ENCODE measurements at regions not wholly inside any gene's neighbourhood (a gene's known extent, or its start where the extent isn't known, plus 50 kb on each side); places are given as distances from the start of the nearest gene placed in this dataset.

- no peaks in the 10 kb centered on the region for H3K4me1 ChIP-seq (ENCODE audit: control insufficient read depth in 1 of 2, insufficient read depth in 2 of 2, low read length in 2 of 2)
- H3K27ac ChIP-seq (ENCODE audit: low read depth in 1 of 2, low read length in 2 of 2) = no peak overlapping the region
- Mint-ChIP-seq H3K9me3 (peaks cover 0 to 2% (median 0%) of the 10 kb centered on the region in 7 donors), H3K36me3 (no peaks in the 10 kb centered on the region), H3K27me3 (ENCODE audit: low read depth in 3 of 3) (no peaks in the 10 kb centered on the region), H3K27ac (no peak overlapping the region), H3K4me1 (no peaks in the 10 kb centered on the region), H3K4me3 (no peak overlapping the region)
- no peaks in the 10 kb centered on the region for H3K27me3 ChIP-seq (ENCODE audit: control insufficient read depth in 2 of 2, insufficient read depth in 2 of 2, low read length in 2 of 2)
- no peaks in the 10 kb centered on the region for H3K79me2 ChIP-seq (ENCODE audit: insufficient read depth, low read length)
- intact Hi-C loops (cut with micrococcal nuclease) = no loop called here
- H3K4me2 ChIP-seq (replicated peaks; ENCODE audit: extremely low read depth, low read length, poor library complexity, severe bottlenecking) = no peak overlapping the region
- no peak for DNase-seq
- no peak for TF ChIP-seq CTCF (IDR thresholded peaks at IDR 0.05)
- H3K4me3 ChIP-seq (replicated peaks in 1 of 3; ENCODE audit: low read depth in 2 of 3, low read length in 3 of 3) = no peak overlapping the region
- H3K36me3 ChIP-seq (replicated peaks in 1 of 2; ENCODE audit: control insufficient read depth in 1 of 2, insufficient read depth in 2 of 2, low read length in 2 of 2) = no peaks in the 10 kb centered on the region
- H2AFZ ChIP-seq (ENCODE audit: insufficient read depth, low read depth, low read length, poor library complexity, severe bottlenecking) = no peak overlapping the region
- H3K9me3 ChIP-seq (replicated peaks in 1 of 2; ENCODE audit: control insufficient read depth in 1 of 2, insufficient read depth in 1 of 2, low read length in 2 of 2) = no peaks in the 10 kb centered on the region
- H4K20me1 ChIP-seq (ENCODE audit: insufficient read depth, low read length) = no peaks in the 10 kb centered on the region
- H3K9ac ChIP-seq (ENCODE audit: insufficient read depth, low read length, poor library complexity, severe bottlenecking) = no peak overlapping the region
Measured at GRCh38 chr4:111215755-111216154, 592.9 kb upstream of the PITX2 start.

GRCh38 chr4:111216791-111217190 lies 593.9 kb upstream of the PITX2 start:
- no peak for TF ChIP-seq CTCF (IDR thresholded peaks at IDR 0.05)
- H3K9me3 Mint-ChIP-seq = peaks cover 0 to 2% (median 0%) of the 10 kb centered on the region in 7 donors
- H2AFZ ChIP-seq (ENCODE audit: insufficient read depth, low read depth, low read length, poor library complexity, severe bottlenecking) = no peak overlapping the region
- no peak overlapping the region for H3K4me3 ChIP-seq (replicated peaks in 1 of 3; ENCODE audit: low read depth in 2 of 3, low read length in 3 of 3)
- H3K27ac ChIP-seq (ENCODE audit: low read depth in 1 of 2, low read length in 2 of 2) = no peak overlapping the region
- no peaks in the 10 kb centered on the region for H3K79me2 ChIP-seq (ENCODE audit: insufficient read depth, low read length)
- no peak overlapping the region for H3K27ac Mint-ChIP-seq
- H3K36me3 ChIP-seq (replicated peaks in 1 of 2; ENCODE audit: control insufficient read depth in 1 of 2, insufficient read depth in 2 of 2, low read length in 2 of 2) = no peaks in the 10 kb centered on the region
- no peaks in the 10 kb centered on the region for H3K9me3 ChIP-seq (replicated peaks in 1 of 2; ENCODE audit: control insufficient read depth in 1 of 2, insufficient read depth in 1 of 2, low read length in 2 of 2)
- no peak overlapping the region for H3K9ac ChIP-seq (ENCODE audit: insufficient read depth, low read length, poor library complexity, severe bottlenecking)
- no peaks in the 10 kb centered on the region for H3K36me3 Mint-ChIP-seq
- no peaks in the 10 kb centered on the region for H4K20me1 ChIP-seq (ENCODE audit: insufficient read depth, low read length)
- no peaks in the 10 kb centered on the region for H3K27me3 Mint-ChIP-seq (ENCODE audit: low read depth in 3 of 3)
- intact Hi-C loops (cut with micrococcal nuclease) = no loop called here
- no peak for DNase-seq
- H3K4me3 Mint-ChIP-seq = no peak overlapping the region
- H3K27me3 ChIP-seq (ENCODE audit: control insufficient read depth in 2 of 2, insufficient read depth in 2 of 2, low read length in 2 of 2) = no peaks in the 10 kb centered on the region
- no peak overlapping the region for H3K4me2 ChIP-seq (replicated peaks; ENCODE audit: extremely low read depth, low read length, poor library complexity, severe bottlenecking)
- H3K4me1 ChIP-seq (ENCODE audit: control insufficient read depth in 1 of 2, insufficient read depth in 2 of 2, low read length in 2 of 2) = no peaks in the 10 kb centered on the region
- H3K4me1 Mint-ChIP-seq = no peaks in the 10 kb centered on the region

All from CD14-positive monocyte (primary cell).